SKM-1 (cell line): ENCODE measurements at regions not wholly inside any gene's neighbourhood (a gene's known extent, or its start where the extent isn't known, plus 50 kb on each side); places are given as distances from the start of the nearest gene placed in this dataset.
"Not testable (repeated sequence)": the region's sequence is repeated elsewhere in the genome, so short reads cannot be mapped to it uniquely, and the experiment has no call there.

Experiments
- DNase-seq: peaks from one replicate; lab custom pipeline; 2025; ENCODE audit not compliant: unreplicated experiment; lab: John Stamatoyannopoulos, UW

DNA sequence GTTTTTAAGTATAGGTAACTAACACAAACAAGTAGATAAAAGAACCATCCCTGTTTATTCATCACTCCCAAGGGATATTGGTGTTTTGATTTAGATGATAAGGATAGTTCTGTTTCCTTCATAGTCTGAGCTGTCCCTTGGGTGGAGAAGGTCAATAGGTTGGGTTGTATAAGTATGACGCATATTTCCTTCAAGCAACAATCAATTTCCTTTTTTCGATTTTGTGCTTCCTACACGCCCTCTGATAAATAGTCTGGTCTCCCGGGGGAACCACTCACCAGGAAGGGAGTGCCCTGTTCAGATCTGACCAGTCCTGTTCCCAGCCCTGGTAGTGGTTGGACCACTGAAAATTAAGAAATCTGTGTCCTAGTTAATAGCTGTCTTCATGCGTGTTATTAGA is 378.8 kb upstream of the FAR2 start:
- no peak for DNase-seq

DNA sequence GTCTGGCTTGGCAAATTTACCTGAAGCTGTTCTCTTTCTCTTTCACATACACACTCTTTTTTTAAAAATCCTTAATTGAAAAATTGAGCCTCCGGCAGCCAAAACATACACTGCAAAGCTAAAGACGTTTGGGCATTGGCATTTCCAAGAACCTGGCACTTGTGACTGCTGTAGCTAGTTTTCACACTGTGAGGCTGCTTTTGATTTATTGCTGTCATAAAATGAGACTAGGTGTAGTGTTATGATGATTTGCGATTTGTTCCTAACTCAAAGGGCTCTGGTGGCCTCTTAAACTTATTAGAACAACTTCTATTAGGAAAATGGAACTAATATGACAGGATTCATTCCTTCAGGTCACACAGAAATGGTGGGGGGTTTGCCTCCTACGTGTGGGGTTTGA is 377.1 kb upstream of the FAR2 start:
- no peak for DNase-seq

GRCh38 chr12:28775556-28775955 is 373.5 kb upstream of the FAR2 start:
- no peak for DNase-seq

GRCh38 chr12:28776220-28776619 is 372.9 kb upstream of the FAR2 start:
- DNase-seq: no peak

- no peak for DNase-seq
These were observed 372.1 kb upstream of the FAR2 start for GRCh38 chr12:28776913-28777422.

- DNase-seq: no peak
These were observed 371.3 kb upstream of the FAR2 start for GRCh38 chr12:28777603-28778365.

- no peak for DNase-seq
These were observed 369.0 kb upstream of the FAR2 start for GRCh38 chr12:28780096-28780495.

DNA sequence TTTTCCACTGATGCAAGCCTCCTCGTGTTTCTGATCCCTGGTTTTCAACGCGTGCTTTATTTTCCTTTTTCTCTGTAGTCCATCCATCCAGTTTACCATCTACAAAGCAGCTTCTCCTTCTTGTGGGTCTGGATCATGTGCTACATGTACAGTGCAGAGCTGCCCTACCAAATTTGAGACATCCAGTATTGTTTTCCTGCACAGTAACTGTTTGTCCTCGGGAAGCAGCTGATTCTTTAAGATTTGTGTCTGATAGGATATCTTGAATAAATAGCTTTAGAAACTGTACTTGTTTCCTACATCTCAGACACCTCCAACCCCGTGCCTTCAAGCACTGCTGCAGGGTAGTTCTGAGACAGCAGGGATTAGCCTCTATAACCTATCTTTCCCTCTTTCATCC is 368.1 kb upstream of the FAR2 start:
- DNase-seq: no peak

DNA sequence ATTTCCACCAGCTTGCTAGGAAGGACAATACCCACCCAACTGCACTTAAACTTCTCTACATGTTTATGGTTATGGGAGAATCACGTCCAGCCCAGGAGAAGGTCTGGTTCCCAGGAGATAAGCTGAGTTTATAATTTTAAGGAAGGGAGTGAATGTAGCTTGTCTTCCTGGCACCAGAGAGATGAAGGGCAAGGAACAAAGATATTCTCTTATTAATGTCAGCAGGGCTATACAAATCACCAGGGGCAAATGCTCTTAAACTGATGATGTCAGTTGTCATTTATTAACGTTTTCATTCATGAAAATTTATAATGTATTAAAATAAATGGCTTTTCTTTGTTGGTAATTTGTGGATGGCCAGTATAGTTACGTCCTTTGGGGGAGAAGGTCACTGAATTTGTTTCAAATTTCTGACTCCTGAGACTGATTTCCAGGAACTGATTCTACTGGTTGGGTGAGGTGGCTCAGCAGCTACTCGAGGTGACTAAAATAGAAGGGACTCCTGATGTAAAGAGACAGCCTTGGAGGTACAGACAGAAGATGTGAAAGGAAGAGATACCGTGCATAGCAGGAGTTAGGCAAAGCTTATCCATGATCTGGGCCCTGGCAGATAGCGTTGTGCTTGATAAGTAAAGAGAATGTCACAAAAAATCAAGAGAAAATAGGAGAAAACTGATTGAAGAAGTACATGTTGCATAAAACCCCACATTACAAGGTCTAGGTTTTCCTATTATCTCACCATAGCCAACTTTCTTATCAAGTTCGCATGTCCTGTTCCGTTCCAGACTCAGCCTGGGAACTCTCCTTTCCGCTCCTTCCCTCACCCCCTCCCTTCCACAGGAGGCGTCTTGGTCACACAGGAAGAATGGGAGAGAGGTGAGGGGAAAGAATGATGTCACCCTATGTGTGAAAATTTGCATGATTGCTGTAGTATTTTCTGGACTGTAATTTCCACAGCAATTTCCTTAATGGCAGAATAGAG is 367.1 kb upstream of the FAR2 start:
- no peak for DNase-seq

DNA sequence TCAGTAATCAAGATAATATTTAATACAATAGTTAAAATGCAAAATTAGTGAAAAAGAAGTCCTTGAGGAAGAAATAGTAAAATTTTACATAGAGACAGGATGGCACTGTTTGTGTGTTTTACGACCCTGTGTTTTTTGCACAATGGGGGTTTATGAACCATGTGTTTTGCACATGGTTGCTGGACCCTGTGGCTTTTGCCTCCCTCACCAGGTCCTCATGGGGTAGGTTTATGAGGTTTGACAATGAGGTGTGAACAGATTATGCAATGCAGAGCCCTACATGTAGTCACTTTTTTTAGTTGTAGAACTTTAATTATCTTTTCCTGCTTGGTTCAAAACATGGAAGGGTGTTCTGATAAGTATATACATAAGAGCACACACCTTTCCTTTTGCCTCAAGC is 366.3 kb upstream of the FAR2 start:
- DNase-seq: no peak

DNA sequence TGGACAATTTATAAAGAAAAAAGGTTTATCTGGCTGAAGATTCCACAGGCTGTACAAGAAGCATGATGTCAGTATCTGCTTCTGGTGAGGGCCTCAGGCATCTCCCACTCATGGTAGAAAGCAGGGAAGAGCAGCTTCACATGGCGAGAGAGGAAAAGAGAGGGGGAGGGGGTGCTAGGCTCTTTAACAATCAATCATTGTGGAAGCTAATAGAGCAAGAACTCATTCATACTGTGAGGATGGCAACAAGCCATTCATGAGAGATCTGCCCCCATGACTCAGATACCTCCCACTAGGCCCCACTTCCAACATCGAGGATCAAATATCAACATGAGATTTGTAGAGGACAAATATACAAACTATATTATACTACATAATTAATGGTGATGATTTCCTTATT is 361.9 kb upstream of the FAR2 start:
- DNase-seq: no peak

DNA sequence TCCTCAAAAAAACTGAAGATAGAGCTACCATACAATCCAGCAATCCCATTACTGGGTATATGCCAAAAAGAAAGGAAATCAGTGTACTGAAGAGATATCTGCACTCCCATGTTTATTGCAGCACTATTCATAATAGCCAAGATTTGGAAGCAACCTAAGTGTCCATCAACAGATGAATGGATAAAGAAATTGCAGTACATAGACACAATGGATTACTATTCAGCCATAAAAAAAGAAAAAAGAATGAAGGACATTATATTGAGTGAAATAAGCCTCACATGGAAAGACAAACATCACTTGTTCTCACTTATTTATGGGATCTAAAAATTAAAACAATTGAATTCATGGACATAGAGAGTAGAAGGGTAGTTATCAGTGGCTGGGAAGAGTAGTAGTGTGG is 360.8 kb upstream of the FAR2 start:
- not testable (repeated sequence) for DNase-seq

GRCh38 chr12:28793581-28794151 is 355.4 kb upstream of the FAR2 start:
- DNase-seq: no peak

GRCh38 chr12:28794211-28794610 is 354.9 kb upstream of the FAR2 start:
- no peak for DNase-seq

DNA sequence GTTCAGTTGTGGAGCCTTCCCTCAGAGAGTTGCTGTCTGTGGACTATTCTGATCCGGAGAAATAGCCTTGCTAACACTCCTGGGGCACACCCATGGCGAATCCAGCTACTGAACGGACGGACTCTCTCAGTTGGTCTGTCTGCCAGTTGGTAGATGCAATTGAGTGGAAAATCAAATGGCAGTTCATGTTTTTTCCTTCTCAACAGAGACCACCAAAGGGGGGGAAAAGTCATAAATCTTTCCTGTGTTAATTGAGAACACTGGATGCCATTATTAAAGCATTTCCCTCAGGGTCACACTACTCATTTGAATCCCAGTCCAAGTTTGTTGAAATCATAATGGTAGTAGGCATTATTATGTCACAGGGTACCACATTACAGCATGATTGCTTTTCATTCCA is 354.3 kb upstream of the FAR2 start:
- no peak for DNase-seq

DNA sequence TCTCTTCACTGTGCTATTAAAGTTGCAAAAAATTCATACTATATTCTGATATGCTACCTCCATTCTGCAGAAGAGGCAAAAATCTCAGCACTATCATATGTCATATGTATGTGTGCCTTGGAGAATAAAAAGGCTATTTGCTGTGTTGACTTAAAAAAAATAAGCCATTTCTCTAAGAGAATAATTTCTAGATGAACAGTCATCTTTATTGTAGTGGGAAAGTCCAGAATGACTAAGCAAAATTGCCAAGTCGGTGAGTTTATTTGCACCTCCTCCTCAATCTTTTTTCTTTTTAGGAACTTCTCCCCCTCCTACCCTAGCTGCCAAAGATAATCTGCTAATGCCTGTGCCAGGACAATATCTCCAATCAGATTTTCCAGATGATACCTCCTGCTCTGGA is 353.8 kb upstream of the FAR2 start:
- DNase-seq: no peak

DNA sequence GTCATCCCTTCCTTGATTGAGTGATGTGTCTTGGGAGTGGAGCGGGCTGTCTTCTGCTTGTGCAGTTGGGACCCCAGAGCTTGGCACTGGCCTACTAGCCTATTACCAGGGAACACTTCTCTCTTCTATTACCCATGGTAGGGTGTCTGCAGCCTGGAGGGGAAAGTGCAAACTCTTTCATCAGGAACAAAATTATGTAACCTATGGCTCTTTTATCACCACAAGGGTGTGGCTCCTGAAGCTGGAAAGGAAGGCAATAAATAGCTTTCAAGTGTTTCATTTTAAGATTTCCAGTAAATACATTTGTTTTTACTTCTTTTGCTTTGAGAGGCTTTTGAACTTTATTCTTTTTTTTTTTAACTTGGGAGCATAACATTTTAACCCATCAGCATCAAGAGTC is 349.7 kb upstream of the FAR2 start:
- DNase-seq: no peak

- DNase-seq: no peak
These were observed 348.9 kb upstream of the FAR2 start for GRCh38 chr12:28800129-28800528.

GRCh38 chr12:28802706-28803438 is 346.2 kb upstream of the FAR2 start:
- DNase-seq: no peak

- no peak for DNase-seq
These were observed 341.5 kb upstream of the FAR2 start for GRCh38 chr12:28807535-28807934.

DNA sequence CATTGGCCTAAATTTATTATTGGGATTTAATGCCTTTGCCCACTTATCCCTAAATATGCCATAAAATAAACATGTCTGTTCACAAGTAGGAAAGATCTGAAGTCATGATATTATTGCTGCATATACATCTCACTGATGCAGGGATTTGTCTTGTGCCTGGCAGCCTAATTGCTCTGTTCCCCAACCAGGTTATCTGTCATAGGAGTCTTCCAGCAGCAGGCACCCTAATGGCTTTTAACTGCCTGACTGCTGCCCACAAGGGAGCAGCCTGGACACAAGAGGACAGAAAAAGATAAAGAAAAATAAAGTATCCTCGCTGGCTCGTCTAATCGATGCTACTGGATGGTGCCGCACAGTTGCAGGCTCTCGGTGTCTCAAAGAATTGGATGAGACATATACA is 337.6 kb upstream of the FAR2 start:
- DNase-seq: no peak
